A204.1 (cell line): ENCODE measurements at regions not wholly inside any gene's neighbourhood (a gene's known extent, or its start where the extent isn't known, plus 50 kb on each side); places are given as distances from the start of the nearest gene placed in this dataset.
"Not testable (repeated sequence)": the region's sequence is repeated elsewhere in the genome, so short reads cannot be mapped to it uniquely, and the experiment has no call there.

Experiments
- FAIRE-seq: peaks from 2 replicates; lab custom pipeline; 2012; peaks lifted over from hg19 to GRCh38; lab: Jason Lieb, UNC

DNA sequence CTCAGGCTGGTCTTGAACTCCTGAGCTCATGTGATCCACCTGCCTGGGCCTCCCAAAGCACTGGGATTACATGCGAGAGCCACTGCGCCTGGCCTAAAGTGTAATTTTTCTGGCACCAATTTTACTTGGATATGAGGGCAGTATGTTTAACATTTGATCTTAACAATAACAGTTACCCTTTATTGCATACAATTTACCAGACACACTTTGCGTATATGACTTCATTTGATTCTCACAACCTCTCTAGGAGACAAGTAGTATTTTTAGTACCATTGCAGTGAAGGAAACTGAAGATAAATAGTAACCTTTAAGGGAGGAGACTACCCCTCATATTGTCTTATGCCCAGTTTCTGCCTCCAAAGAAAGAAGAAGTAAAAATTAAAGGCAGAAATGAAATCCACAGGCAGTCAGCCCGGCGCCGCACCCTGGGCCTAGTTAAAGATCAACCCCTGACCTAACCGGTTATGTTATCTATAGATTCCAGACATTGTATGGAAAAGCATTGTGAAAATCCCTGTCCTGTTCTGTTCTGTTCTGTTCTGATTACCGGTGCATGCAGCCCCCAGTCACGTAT is 54.0 kb downstream of the CYP26A1 start:
- FAIRE-seq = not testable (repeated sequence)

DNA sequence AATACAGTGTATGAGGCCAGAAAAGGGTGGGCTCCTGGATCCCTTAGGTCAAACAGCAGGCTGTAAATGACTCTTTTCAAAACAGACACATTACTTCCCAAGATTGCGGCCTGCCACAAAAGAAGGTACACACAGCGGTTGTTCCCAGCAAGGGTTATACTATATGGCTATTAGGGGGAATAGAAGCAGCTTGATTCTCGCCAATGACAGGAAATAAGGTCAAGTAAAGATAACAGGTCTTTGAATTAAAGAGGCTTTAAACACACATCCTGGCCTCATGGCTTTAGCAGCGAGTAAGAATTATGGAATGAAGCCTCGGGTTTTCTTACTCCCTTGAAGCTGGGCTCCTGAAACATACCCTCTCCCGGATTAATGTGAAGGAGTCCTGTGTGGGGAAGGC is 58.3 kb downstream of the CYP26A1 start:
- FAIRE-seq = no peak

DNA sequence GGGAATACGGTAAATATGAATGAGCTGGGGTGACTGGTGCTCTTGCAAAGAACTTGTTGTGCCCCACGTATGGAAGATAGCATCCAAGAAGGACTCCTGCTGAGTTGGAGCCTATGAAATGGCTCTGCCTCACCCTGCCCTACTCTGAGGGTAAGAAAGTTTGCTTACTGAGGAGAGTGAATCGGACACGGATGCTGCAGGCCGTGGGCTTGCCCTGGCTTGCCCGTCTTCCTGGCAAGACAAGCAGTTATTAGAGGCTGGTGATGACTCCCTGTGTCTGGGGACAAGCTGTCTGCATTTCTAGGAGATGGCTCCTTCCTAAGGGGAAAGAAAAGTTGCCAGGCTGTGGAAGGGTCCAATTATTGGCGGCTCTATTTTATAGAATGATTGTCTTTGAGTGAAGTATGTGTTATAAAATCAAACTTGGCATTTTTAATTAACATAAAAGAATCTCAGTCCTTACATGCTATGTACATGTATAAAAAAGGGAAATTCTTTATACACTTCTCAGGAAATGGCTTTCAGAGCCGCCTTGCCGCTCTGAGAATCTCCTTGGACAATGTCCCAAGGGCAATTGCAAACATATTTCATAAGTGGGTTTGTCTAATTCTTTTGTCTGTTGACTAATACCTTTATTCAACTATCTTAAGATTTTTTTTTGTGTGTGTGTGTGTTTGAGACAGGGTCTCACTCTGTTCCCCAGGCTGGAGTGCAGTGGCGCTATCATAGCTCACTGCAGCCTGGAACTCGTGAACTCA is 64.6 kb downstream of the CYP26A1 start:
- FAIRE-seq = no peak

DNA sequence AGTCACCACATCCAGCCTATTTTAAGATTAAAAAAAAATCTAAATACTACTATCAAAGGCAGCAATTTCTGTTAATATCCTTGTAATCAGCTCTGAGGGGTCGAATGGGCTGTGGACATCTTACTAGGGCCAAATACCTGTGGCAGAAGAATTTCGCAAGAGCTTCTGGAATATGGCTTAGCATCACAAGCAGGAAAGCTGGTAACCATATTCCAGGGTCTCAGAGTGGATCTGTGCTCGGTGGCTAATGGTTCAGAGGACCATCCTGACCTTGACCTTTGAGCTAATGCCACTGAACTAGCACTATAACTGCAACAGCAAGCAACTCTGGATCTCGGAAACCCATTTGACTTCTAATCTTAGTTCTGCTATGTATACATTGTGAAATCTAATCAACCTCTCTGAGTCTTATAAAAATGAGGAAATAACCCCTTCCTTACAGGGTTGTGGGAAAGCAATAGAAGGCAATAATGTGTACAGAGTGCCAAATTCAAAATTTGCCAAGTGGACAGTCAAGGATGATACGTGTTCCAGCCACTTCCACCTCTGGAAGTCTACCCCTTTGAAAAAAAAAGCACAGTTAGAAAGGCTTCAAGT is 65.5 kb downstream of the CYP26A1 start:
- FAIRE-seq = no peak

DNA sequence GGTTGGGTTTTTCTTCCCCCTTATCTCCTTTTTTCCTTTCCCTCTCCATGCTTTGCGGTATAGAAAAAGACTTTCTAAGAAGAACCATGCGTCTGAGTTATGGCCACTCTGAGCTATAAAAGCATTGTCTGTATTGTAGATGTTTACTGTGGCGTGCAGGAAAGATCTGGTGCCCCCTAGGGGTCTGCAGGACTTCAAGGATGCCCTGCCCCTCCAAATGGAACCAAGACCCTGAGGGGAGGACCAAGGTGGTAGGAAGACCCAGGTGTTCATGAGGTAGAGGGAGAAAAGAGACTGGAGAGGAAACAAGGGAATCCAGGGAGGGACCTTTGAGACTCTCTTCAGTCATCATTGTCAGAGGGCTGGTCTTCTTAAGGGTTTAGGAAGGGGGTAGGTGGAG is 68.8 kb downstream of the CYP26A1 start:
- FAIRE-seq = no peak

DNA sequence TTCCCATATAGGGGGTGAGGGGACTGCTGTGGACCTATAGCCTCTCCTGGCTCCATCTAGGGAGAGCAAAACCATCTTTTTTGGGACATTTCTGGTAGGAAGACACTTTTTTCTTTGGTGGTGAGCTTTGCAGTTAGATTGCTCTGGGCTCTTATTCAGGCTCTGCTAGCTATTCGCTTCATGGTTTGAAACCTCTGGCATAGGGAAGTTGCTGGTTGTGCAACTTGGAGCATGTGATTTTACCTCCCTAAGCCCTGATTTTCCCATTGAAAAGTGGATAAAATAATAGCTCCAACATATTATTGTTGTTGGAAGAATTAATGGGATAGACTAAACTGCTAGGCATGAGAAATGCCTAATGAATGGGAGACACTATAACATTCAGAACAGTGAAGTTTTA is 69.6 kb downstream of the CYP26A1 start:
- FAIRE-seq = no peak

DNA sequence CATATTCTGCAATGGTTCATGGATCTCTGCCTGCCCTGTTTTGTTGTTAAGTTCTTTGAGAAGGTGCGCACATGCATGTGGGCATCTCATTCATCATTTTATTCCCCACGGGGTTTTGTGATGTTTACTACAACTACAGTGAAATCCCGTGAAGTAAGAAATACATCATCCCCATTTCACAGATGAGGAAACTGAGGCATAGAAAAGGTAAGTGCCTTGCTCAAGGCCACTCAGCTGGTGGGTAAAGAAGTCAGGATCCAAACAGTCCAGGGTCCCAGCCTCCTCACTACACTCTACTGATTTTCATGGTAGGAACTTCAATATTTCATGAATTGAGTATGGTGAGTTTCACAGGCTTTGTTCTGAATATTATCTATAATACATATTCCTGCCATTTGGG is 72.6 kb downstream of the CYP26A1 start:
- FAIRE-seq = no peak

DNA sequence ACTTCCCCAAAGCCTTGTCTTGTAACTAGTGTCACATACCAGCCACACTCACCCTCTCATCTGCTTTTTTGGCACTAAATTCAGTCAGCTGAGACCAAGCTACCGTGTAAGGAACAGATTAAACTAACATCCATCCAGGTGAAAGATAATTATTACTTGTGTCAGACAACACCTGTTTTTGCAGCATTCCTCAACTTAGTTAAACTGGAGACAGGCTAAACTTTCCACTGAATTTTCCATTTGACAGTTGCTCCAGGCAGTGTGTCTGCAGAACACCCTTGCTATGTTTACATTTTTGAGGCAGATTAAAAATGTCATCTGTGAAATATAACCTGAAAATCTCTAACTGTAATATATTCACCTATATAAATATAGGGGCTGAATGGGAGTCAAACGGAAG is 73.6 kb downstream of the CYP26A1 start:
- no peak for FAIRE-seq

DNA sequence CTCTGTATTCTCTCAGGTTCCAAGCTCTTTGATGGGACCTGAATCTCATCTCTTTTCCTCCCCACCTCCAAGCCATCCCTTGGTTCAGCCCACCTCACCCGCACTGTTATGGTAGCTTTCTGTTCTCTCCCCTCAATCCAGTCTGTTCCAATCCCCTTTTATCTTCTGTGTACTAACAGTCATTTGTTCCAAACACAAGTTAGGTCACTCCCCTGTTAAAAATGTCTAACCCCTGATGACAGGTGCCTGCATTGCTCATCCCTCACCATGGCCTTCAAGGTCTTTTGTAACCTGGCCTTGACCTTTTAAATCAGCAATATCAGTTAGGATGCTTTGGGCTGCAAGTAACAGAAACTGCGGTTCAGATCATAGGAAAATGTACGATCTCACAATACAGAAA is 74.8 kb downstream of the CYP26A1 start:
- FAIRE-seq = no peak

DNA sequence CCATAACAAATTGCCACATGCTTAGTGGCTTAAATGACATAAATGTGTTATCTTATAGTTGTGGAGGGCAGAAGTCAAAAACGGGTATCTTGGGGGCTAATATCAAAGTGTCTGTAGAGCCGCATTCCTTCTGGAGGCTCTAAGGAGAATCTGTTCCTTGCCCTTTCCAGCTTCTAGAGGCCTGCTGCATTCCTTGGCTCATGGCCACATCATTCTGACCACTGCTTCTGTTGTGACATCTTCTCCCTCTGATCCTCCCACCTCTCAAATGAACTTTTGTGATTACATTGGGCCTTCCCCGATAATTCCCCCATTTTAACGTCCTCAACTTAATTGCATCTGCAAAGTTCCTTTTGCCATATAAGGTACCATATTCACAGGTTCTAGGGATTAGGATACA is 76.1 kb downstream of the CYP26A1 start:
- no peak for FAIRE-seq

DNA sequence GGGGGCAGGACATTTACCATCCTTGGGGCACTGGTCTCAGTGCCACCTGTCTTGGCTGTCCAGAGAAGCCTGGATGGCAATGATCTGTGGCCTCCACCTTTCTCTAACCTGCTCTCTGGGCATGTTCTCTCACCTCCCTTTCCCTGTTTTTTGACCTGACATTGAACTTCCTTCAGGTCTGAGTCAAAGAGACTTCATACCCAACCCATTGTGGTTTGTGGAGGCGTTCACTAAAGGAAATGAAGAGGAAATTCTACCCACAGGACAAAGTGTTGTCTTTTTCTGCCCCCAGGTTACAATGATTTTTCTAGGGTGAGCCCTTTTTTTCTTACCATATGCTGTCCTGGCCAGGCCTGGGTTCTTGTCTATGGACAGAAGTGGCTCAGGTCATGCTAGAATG is 76.6 kb downstream of the CYP26A1 start:
- no peak for FAIRE-seq

DNA sequence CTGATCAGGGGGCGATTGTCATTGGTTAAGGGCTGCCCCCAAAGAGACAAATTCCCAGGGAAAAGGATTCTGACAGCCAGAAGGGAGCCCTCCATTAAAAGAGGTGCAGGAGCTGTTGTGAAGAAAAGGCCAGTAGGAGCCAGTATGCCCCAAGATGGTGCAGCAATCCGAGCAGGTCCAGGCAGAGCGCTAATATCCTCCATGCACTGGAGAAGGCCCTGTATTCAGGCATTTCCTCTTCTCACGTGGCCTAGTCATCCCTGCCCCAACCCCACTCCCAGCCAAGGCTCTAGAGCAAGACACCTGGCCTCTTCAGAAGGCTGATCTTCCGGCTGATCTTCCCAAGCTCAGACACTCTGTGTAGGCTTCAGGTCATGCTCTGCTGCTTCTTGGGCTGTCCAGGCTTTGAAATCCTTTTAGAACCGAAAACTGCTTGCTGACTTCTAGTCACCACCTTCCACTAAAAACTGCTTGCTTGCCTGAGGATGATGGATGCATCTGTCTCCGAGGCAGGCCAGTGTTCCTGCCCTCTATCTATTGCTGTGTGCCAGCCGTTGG is 77.4 kb downstream of the CYP26A1 start:
- no peak for FAIRE-seq

DNA sequence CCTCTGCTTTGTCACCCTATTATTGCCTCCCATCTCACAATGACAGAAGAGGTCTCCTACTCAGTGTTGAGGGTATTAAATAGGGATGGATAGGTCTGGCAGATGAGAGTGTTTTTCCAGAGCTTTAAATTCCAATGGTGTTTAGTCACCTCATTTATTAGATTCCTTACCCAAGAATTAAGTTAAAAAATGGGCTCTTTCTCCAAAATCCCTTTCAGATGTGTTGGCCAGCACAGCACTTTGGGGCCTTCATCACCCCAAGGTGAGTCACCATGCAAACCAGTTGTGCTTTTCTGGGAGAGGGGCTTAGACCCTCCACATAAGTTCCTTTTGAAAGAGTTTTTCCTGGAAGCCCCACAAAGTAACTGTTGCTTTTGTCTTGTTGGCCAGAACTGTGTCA is 78.4 kb downstream of the CYP26A1 start:
- FAIRE-seq = no peak

DNA sequence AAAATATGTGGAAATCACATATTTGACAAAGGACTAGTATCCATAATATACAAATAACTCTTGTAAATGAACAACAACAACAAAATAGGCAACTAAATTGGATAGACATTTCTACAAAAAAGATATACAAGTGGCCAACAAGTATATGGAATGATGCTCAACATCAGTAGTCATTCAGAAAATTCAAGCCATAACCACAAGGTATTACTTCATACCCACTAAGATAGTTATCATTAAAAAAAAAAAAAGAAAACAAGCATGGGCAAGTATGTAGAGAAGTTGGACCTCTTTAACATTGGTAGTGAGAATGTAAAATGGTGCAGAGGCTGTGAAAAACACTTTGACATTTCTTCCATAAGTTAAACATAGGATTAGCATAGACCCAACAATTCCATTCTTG is 80.8 kb downstream of the CYP26A1 start:
- FAIRE-seq = no peak

DNA sequence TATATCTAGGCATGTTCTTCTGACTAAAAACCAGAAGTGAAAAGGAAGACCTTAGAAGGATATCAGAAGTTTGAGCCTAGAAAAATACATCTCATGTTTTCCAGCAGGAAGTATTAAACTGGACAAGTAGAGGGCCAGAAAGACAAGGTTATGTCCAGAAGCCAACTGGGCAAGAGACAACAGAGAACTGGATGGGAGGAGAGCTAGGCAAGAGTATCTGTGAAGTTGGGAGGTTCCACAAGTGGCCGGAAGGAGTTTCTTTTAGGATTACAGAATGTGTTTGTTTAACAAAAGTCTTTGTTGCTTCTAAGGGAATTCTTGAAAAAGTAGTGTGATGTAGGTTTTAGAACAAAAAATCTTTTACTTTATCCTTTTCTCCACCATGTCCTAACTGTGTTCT is 86.4 kb downstream of the CYP26A1 start:
- no peak for FAIRE-seq

DNA sequence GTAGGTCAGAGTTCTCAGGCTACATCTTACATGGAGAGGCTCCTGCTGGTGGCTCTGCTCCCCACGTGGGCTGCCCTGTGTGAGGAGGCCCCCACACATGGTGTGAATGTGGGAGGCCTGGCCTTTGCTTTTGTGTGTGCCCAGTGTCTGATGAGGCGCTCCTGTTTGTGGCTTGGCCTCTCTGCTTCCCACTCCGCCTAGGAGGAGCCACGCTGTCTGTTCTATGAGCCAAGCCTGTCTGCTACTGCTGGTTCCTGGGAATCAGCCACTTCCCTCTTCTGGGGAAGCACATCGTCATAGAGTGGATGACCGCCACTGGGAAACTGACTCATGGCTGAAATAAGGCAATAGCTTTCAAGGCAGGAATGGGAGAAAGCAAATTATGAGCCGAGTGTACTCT is 87.1 kb downstream of the CYP26A1 start:
- FAIRE-seq = no peak

DNA sequence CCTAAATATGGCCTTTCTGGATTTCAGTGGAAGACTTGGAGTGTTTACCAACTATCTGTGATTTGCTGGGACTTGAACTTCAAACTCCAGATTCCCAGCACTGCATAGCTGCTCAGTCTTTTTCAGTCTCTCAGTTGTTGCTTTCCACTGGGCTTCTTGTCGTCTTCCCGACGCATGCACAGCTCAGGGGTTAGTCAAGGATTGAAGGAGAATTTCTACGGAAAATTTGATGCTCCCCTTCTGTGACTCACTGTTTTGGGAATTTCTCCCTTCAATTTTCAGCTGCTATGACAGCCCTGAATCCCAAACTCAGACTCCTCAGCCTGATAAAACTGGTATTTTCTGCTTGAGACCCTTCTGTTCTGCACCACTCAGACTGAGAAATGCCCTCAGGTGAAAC is 91.7 kb downstream of the CYP26A1 start:
- no peak for FAIRE-seq

DNA sequence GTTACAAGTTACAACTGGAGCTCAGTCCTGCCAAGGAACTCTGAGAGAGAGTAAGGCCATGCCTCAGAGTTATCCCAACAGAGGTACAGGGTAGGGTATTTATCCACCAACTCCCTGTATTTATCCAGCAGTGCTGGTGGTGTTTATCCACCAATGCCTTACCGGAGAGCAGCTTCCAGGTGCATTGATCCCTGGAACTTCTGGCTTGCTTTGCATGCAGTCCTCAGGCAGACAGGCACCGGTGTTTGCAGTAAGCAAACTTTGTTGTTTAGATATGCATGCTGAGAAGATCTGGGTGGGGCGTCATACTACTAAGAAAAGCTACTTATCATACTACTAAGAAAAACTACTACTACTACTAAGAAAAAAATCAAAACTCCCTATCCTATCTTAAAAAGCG is 92.4 kb downstream of the CYP26A1 start:
- no peak for FAIRE-seq

DNA sequence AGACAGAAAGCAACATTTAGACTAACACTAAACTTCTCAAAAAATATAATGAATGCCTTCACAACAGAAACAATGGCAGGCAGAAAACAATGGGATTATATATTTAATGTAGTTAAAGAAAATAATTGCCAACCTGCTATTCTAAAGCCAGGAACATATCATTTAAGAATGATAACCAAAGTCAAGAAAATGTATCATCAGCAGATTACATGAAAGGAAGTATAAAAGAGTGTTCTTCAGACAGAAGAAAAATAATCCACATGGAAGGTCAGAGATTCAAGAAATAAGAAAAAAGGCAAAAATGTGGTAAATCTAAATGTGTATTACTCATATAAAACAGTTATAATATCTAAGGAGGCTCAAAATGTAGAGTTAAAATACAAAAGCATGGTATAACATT is 98.1 kb downstream of the CYP26A1 start:
- peak; percentile 40 for FAIRE-seq

DNA sequence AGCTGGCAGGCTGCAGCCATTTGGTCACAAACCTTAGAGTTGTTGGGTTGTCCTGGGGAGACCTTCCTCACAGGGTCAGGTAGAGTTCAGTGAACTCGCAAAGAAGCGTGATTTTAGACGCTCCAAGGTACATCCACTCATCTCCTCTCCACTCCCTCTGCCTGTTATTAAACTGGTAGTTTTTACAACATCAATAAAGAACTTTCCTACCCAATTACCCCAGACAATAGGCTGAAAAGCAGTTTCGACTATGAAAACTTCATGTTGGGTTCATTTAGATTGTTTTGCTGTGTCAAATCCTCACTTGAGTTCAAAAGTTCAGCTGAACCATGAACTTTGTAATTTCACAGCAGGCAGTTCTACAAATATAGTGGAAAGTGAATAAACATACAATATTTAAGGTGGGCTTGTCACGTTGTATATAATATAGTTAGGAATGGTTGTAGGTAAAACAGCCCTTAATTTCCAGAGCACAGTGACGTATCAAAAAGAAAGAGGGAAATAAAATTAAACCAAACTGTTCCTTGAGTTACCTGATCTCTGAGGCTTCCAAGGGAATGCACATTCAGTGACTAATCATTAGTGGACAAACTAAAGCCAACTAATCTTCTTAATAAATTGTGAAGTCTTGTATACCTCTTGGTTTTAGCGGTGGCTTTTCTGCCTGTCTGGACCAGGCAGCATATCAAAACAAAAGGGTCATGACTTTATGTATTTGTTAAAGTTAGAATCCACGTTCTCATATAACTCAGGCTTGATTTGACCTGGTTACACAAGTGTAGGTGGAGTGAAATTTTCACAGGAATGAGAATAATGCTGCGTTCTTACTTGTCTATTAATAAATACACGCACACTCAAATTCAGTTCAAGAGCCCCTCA is 100.5 kb downstream of the CYP26A1 start:
- FAIRE-seq = no peak

DNA sequence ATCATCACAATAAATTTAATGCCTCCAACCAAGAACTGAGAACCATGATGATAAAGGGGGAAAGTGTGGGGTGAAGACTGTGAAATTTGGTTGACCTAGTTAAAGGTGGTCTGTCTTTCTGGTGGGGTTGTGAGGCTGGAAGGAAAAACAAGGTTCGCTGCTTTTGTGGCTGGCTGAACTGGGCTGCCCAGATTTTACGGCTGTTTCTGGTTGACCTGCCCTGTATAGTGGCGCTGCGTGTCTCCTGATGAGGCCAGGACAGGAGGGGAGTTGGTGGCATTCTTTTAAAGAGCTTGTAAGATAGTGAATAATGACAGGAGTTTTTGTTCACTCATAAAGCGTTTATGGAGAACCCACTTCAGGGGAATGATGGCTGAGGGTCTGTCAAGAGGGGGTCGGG is 101.8 kb downstream of the CYP26A1 start:
- FAIRE-seq = no peak

DNA sequence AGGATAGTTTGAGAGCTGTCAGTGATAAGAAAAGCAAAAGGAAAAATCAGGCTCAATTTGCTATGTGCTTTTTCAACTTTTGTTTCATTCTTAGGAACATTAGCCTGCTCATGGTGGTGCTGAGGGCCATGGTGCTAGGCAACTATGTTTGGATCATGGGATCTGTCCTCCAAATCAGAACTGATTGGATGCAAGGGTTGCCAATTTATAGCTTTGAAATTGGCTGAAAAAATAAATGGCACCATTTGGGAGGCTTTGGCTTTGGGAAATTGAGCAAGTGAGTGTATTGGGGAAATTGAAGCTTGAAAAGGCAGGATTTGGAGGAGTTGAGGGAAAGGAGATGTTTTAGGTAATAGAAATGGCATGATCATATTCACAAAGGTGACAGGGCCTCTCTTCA is 103.8 kb downstream of the CYP26A1 start:
- FAIRE-seq = no peak

DNA sequence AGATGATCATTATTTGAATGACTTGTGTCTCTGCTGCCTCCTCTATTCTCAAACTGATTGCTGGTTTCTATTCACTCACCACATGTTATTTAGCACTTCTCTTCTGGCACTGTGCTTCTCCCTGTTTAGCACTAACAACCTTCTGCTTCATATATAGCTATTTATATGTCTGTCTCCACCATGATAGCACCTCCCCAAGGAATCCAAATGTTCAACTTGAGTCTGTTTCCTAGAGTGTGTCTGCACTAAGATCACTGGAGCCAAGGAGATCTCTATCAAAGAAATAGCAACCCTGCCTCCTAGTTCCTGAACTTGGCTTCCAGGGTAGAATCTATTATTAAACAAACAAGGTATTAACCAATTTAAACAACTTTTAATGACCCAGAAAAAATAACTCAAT is 104.5 kb downstream of the CYP26A1 start:
- no peak for FAIRE-seq
